H1 (cell line): ENCODE measurements at regions not wholly inside any gene's neighbourhood (a gene's known extent, or its start where the extent isn't known, plus 50 kb on each side); places are given as distances from the start of the nearest gene placed in this dataset.

Experiments
- CTCF ChIA-PET: fragments of 300-600 bp; sonication (Branson Sonifier 250); formaldehyde crosslinking; loops from one replicate; lab custom pipeline; 2021; ENCODE audit not compliant: partially characterized antibody; lab: Charles Lee
- POLR2A ChIA-PET: fragments of 300-600 bp; sonication (Branson Sonifier 250); formaldehyde crosslinking; loops from one replicate; lab custom pipeline; 2021; ENCODE audit warnings: inconsistent platforms; ENCODE audit not compliant: partially characterized antibody; lab: Charles Lee
- DNase-seq, 2 experiments: peaks; one replicate each; pipeline versions ENCODE4 v3.0.0 to v3.0.0-alpha.2; 2010 to 2022; ENCODE audit warnings: low spot score in 2 of 2, low read depth in 1 of 2, mixed read lengths in 1 of 2
- FAIRE-seq: peaks from 2 replicates; lab custom pipeline; 2011; peaks lifted over from hg19 to GRCh38; lab: Jason Lieb, UNC
- H2AFZ ChIP-seq: 2 replicates; pipeline ENCODE4 v1.8.1; 2012; ENCODE audit warnings: low read length, inconsistent platforms
- H2AK5ac ChIP-seq: 2 replicates; pipeline ENCODE4 v1.6.1; 2013; ENCODE audit warnings: low read depth, low read length
- H2BK120ac ChIP-seq: replicated peaks from 2 replicates; pipeline ENCODE3; 2013; ENCODE audit warnings: low read depth, low read length, inconsistent platforms
- H2BK12ac ChIP-seq: 2 replicates; pipeline ENCODE4 v1.6.1; 2013; ENCODE audit warnings: low read depth, low read length
- H2BK15ac ChIP-seq: 2 replicates; pipeline ENCODE4 v1.6.1; 2013; ENCODE audit warnings: low read length
- H2BK20ac ChIP-seq: 2 replicates; pipeline ENCODE4 v1.6.1; 2013; ENCODE audit warnings: low read length
- H2BK5ac ChIP-seq: 2 replicates; pipeline ENCODE4 v1.6.1; 2013; ENCODE audit warnings: low read depth, low read length
- H3K14ac ChIP-seq: 2 replicates; pipeline ENCODE4 v1.6.1; 2013; ENCODE audit warnings: inconsistent platforms; ENCODE audit not compliant: insufficient read length
- H3K18ac ChIP-seq: 2 replicates; pipeline ENCODE4 v1.6.1; 2013; ENCODE audit warnings: low read length; ENCODE audit errors: extremely low read depth
- H3K23ac ChIP-seq: 2 replicates; pipeline ENCODE4 v1.6.1; 2013; ENCODE audit warnings: inconsistent platforms; ENCODE audit not compliant: insufficient read length
- H3K23me2 ChIP-seq: 2 replicates; pipeline ENCODE4 v1.6.1; 2013; ENCODE audit warnings: low read depth, low read length
- H3K27ac ChIP-seq: 2 replicates; pipeline ENCODE4 v1.6.1; 2011; ENCODE audit warnings: low read depth, low read length, inconsistent platforms
- H3K27me3 ChIP-seq, 4 experiments: replicated peaks in 1 of 4; 1 replicate in 1 of 4; 2 replicates in 3 of 4; pipeline versions ENCODE4 v1.6.1 to v1.8.1; 2011 to 2013; ENCODE audit warnings: low read length in 3 of 4, mild to moderate bottlenecking in 3 of 4, inconsistent platforms in 2 of 4, mixed read lengths in 2 of 4, moderate library complexity in 1 of 4; ENCODE audit not compliant: control insufficient read depth in 3 of 4, insufficient read depth in 3 of 4; ENCODE audit errors: extremely low read depth in 1 of 4
- H3K36me3 ChIP-seq, 4 experiments: 2 replicates each; pipeline versions ENCODE4 v1.6.1 to v1.8.1; 2011 to 2013; ENCODE audit warnings: mild to moderate bottlenecking in 4 of 4, low read length in 3 of 4, moderate library complexity in 2 of 4, control low read depth in 1 of 4, inconsistent platforms in 1 of 4; ENCODE audit not compliant: insufficient read depth in 4 of 4, control insufficient read depth in 2 of 4
- H3K4ac ChIP-seq: replicated peaks from 2 replicates; pipeline ENCODE3; 2013; ENCODE audit warnings: low read length, low read depth, mixed read lengths, inconsistent platforms; ENCODE audit not compliant: insufficient read length
- H3K4me1 ChIP-seq, 4 experiments: replicated peaks in 1 of 4; 1 replicate in 1 of 4; 2 replicates in 3 of 4; pipeline versions ENCODE4 v1.6.1 to v1.8.1; 2011 to 2013; ENCODE audit warnings: low read length in 3 of 4, inconsistent platforms in 2 of 4, mixed read lengths in 1 of 4; ENCODE audit not compliant: insufficient read depth in 4 of 4, control insufficient read depth in 3 of 4
- H3K4me2 ChIP-seq, 2 experiments: 2 replicates each; pipeline versions ENCODE4 v1.6.1 to v1.8.1; 2011 to 2013; ENCODE audit warnings: low read depth in 2 of 2, low read length in 2 of 2, control low read depth in 1 of 2, inconsistent platforms in 1 of 2, mild to moderate bottlenecking in 1 of 2; ENCODE audit not compliant: insufficient read depth in 1 of 2
- H3K4me3 ChIP-seq, 4 experiments: fragments of 200-600, 300-600 bp in 1 of 4; sonication (generic), shearing (Covaris generic), sonication (Bioruptor Twin) in 1 of 4; 2 replicates each; pipeline versions ENCODE4 v1.5.1 to v1.8.1; 2011 to 2016; ENCODE audit warnings: low read length in 4 of 4, low read depth in 3 of 4, control low read depth in 2 of 4, inconsistent platforms in 2 of 4, mild to moderate bottlenecking in 2 of 4, mixed read lengths in 1 of 4, moderate library complexity in 1 of 4; ENCODE audit not compliant: insufficient read depth in 2 of 4; ENCODE audit errors: extremely low read depth in 1 of 4
- H3K56ac ChIP-seq: replicated peaks from 2 replicates; pipeline ENCODE3; 2013; ENCODE audit warnings: low read depth, mild to moderate bottlenecking, mixed read lengths, low read length, inconsistent platforms; ENCODE audit not compliant: insufficient read length
- H3K79me1 ChIP-seq: 2 replicates; pipeline ENCODE4 v1.6.1; 2013; ENCODE audit warnings: low read depth, low read length, control low read depth
- H3K79me2 ChIP-seq, 2 experiments: 2 replicates each; pipeline versions ENCODE4 v1.6.1 to v1.8.1; 2012 to 2013; ENCODE audit warnings: low read length in 2 of 2, mild to moderate bottlenecking in 2 of 2, inconsistent platforms in 1 of 2; ENCODE audit not compliant: insufficient read depth in 2 of 2, control insufficient read depth in 1 of 2
- H3K9ac ChIP-seq, 4 experiments: replicated peaks in 1 of 4; 1 replicate in 1 of 4; 2 replicates in 3 of 4; pipeline versions ENCODE4 v1.6.1 to v1.8.1; 2011 to 2013; ENCODE audit warnings: low read depth in 3 of 4, low read length in 3 of 4, control low read depth in 2 of 4, mild to moderate bottlenecking in 2 of 4, moderate library complexity in 2 of 4, inconsistent platforms in 1 of 4; ENCODE audit errors: extremely low read depth in 1 of 4
- H3K9me3 ChIP-seq, 2 experiments: 2 replicates each; pipeline versions ENCODE4 v1.6.1 to v1.8.1; 2012 to 2013; ENCODE audit warnings: mild to moderate bottlenecking in 2 of 2, moderate library complexity in 2 of 2, control low read depth in 1 of 2, inconsistent platforms in 1 of 2, low read depth in 1 of 2, low read length in 1 of 2, mixed read lengths in 1 of 2; ENCODE audit not compliant: insufficient read depth in 2 of 2
- H4K20me1 ChIP-seq, 2 experiments: replicated peaks in 1 of 2; 2 replicates each; pipeline versions ENCODE3 to v1.8.1; 2011 to 2013; ENCODE audit warnings: inconsistent platforms in 2 of 2, low read length in 2 of 2, mild to moderate bottlenecking in 1 of 2; ENCODE audit not compliant: insufficient read depth in 2 of 2, control insufficient read depth in 1 of 2
- H4K5ac ChIP-seq: 2 replicates; pipeline ENCODE4 v1.6.1; 2013; ENCODE audit warnings: low read length, low read depth, mixed read lengths, inconsistent platforms; ENCODE audit not compliant: insufficient read length
- H4K8ac ChIP-seq: 2 replicates; pipeline ENCODE4 v1.8.0; 2013; ENCODE audit warnings: mild to moderate bottlenecking, moderate library complexity, low read length, inconsistent platforms; ENCODE audit not compliant: insufficient read depth; ENCODE audit errors: extremely low read depth
- H4K91ac ChIP-seq: replicated peaks from 2 replicates; pipeline ENCODE3; 2013; ENCODE audit warnings: low read length, mixed read lengths, inconsistent platforms; ENCODE audit not compliant: insufficient read length
- CEBPB ChIP-seq: IDR thresholded peaks from 2 replicates; pipeline ENCODE4 v1.6.1; 2012; ENCODE audit warnings: low read depth, low read length
- CTBP2 ChIP-seq: IDR thresholded peaks from 2 replicates; pipeline ENCODE4 v1.7.0; 2011; ENCODE audit warnings: borderline replicate concordance, mild to moderate bottlenecking, moderate library complexity, mixed read lengths, low read length; ENCODE audit not compliant: insufficient read depth, insufficient read length
- EGR1 ChIP-seq: IDR thresholded peaks from 2 replicates; pipeline ENCODE4 v1.6.1; 2011; ENCODE audit warnings: low read depth, low read length, borderline replicate concordance
- KDM4A ChIP-seq: IDR thresholded peaks from one replicate; pipeline ENCODE4 v1.7.1; 2012; ENCODE audit warnings: low read depth, mild to moderate bottlenecking, moderate library complexity, low read length, inconsistent platforms; ENCODE audit not compliant: severe bottlenecking
- PHF8 ChIP-seq: fragments of 200-600 bp; sonication (generic); conservative IDR thresholded peaks from 2 replicates; pipeline ENCODE4 v1.7.1; 2012; ENCODE audit warnings: low read depth, mild to moderate bottlenecking, inconsistent platforms, low read length, moderate library complexity
- POLR2A ChIP-seq, 2 experiments: IDR thresholded peaks; 1 replicate in 1 of 2; 2 replicates in 1 of 2; pipeline ENCODE4 v1.6.1; 2011; ENCODE audit warnings: low read depth in 2 of 2, low read length in 2 of 2, mild to moderate bottlenecking in 2 of 2; ENCODE audit errors: control extremely low read depth in 1 of 2
- POU5F1 ChIP-seq: IDR thresholded peaks from 2 replicates; pipeline ENCODE4 v1.6.1; 2011; ENCODE audit warnings: low read depth, mild to moderate bottlenecking, low read length, moderate library complexity
- RAD21 ChIP-seq, 2 experiments: IDR thresholded peaks in 1 of 2; conservative IDR thresholded peaks in 1 of 2; 2 replicates each; pipeline ENCODE4 v1.6.1; 2011; ENCODE audit warnings: low read depth in 2 of 2, low read length in 2 of 2, improper control_type of control experiment in 1 of 2, inconsistent platforms in 1 of 2, mild to moderate bottlenecking in 1 of 2, moderate library complexity in 1 of 2
- RBBP5 ChIP-seq: IDR thresholded peaks from 2 replicates; pipeline ENCODE4 v1.7.1; 2012; ENCODE audit warnings: low read depth, mild to moderate bottlenecking, inconsistent platforms, low read length, moderate library complexity, borderline replicate concordance
- SAP30 ChIP-seq: fragments of 300-600 bp; sonication (generic); IDR thresholded peaks from 2 replicates; pipeline ENCODE4 v1.7.1; 2012; ENCODE audit warnings: low read length, moderate library complexity, mild to moderate bottlenecking, inconsistent platforms; ENCODE audit not compliant: insufficient read depth, insufficient replicate concordance
- SRF ChIP-seq: IDR thresholded peaks from 2 replicates; pipeline ENCODE4 v1.6.1; 2011; ENCODE audit warnings: mild to moderate bottlenecking, low read depth, low read length, moderate library complexity
- SUZ12 ChIP-seq: fragments of 200-600 bp; sonication (generic); IDR thresholded peaks from 2 replicates; pipeline ENCODE4 v1.6.1; 2012; ENCODE audit warnings: mild to moderate bottlenecking, inconsistent platforms, low read length, moderate library complexity, mixed read lengths
- WGBS, 2 experiments: shearing (Covaris generic) in 1 of 2; methylation state at CpG; one replicate each; pipeline versions ENCODE4 v1.1.6 to v1.1.7; 2013 to 2015; ENCODE audit warnings: low lambda C conversion rate in 2 of 2, mixed read lengths in 2 of 2, inconsistent platforms in 1 of 2, low coverage in 1 of 2, missing lambda C conversion rate in 1 of 2; ENCODE audit not compliant: insufficient replicate concordance in 2 of 2, insufficient coverage in 1 of 2, insufficient read length in 1 of 2; ENCODE audit errors: extremely low coverage in 1 of 2, missing lambda C conversion rate in 1 of 2; 5-methylcytosine and 5-hydroxymethylcytosine counted together

DNA sequence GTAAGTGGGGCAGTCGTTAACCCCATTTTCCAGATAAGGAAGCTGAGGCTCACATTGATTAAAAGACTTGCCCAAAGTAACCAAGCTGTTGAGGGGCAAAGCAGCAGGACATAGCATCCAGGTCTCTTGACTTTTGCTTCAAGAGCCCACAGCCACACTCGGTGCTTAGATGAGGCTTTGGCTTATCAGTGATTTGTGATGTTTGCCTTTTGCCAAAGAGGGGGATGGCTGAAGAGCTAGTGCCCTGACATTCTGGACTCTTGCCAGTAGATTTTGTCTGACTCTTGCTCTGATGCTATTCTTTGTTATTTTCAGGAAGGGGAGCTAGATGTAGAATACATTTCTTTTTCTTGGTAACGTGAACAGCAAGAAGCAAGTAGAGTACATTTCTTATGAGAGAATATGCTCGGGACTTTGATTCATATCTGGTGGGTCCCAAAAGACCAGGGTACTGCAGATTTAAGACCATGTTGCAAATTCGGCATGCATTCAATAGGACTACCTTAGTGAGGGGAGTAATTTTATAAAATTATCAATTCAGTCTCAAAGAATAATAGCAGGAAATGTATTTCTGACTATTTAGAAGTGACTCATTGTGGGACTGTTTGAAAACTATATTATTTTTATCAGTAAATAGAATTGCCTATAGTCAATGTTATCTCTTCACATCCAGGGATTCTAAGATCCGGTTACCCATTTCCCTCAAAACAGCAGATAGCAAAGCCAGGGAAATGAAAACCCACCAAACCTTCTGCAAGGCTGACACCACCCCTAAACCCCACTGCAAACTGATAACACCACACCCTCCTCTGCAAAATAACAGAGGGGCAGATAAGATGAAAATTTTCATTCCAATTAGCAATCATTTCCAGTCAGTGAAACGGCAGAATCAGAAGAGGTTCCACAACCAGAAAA is 180.0 kb upstream of the BMPER start:
- H3K56ac ChIP-seq: no peak overlapping the region
- no peak overlapping the region for H3K14ac ChIP-seq
- peaks cover 0 to 23% (median 12%) of the 10 kb centered on the region in 4 experiments; a peak in 6 of 7 replicates for H3K4me1 ChIP-seq
- no peaks in the 10 kb centered on the region for H3K79me2 ChIP-seq
- H2BK120ac ChIP-seq: no peak overlapping the region
- no peak for FAIRE-seq
- no peaks in the 10 kb centered on the region; a peak in 1 of 7 replicates for H3K27me3 ChIP-seq
- no peak overlapping the region for H3K27ac ChIP-seq
- no peak overlapping the region for H2AFZ ChIP-seq
- H2BK5ac ChIP-seq: no peak overlapping the region
- H3K4me2 ChIP-seq: no peak overlapping the region
- ChIA-PET POLR2A (no interaction called here), CTCF (interaction anchor here (0.8 to 3.0 kb wide), 5 partner anchors 11 to 57 kb away, joined by 3 to 19 read pairs (median 3); no protein-coding TSS in a partner anchor)
- no peak overlapping the region for H4K91ac ChIP-seq
- no peak overlapping the region for H2BK20ac ChIP-seq
- no peaks in the 10 kb centered on the region for H3K79me1 ChIP-seq
- no peaks in the 10 kb centered on the region for H3K36me3 ChIP-seq
- no peak overlapping the region for H2BK12ac ChIP-seq
- no peaks in the 10 kb centered on the region for H4K20me1 ChIP-seq
- no peak for DNase-seq
- no peaks in the 10 kb centered on the region for H3K9me3 ChIP-seq
- no peak overlapping the region for H3K18ac ChIP-seq
- no peak overlapping the region for H3K9ac ChIP-seq
- no peak overlapping the region for H3K4me3 ChIP-seq
- no peak overlapping the region for H2AK5ac ChIP-seq
- no peak overlapping the region for H3K23ac ChIP-seq
- H2BK15ac ChIP-seq: no peak overlapping the region
- H4K5ac ChIP-seq: no peak overlapping the region
- H3K23me2 ChIP-seq: no peaks in the 10 kb centered on the region
- no peak overlapping the region for H4K8ac ChIP-seq
- no peak overlapping the region for H3K4ac ChIP-seq
- WGBS, 2 experiments: 89% methylated on average over 7 of the region's 7 CpGs; no CpG with 5 or more reads in 1 of the 2 experiments
- TF ChIP-seq POLR2A (IDR thresholded peaks at IDR 0.05; ENCODE audit: control extremely low read depth in 1 of 2, low read depth in 2 of 2, low read length in 2 of 2) (no peak), RBBP5 (no peak), SRF (no peak), CEBPB (no peak), SUZ12 (no peak), RAD21 (IDR thresholded peaks at IDR 0.05 in 1 of 2, conservative IDR thresholded peaks at IDR 0.05 in 1 of 2; ENCODE audit: low read depth in 2 of 2, low read length in 2 of 2) (no peak), PHF8 (no peak), POU5F1 (no peak), EGR1 (no peak), SAP30 (no peak), KDM4A (no peak), CTBP2 (no peak)
